C4-2B (cell line): ENCODE measurements at regions not wholly inside any gene's neighbourhood (a gene's known extent, or its start where the extent isn't known, plus 50 kb on each side); places are given as distances from the start of the nearest gene placed in this dataset.
"Not testable (repeated sequence)": the region's sequence is repeated elsewhere in the genome, so short reads cannot be mapped to it uniquely, and the experiment has no call there.

Experiments
- H3K27ac ChIP-seq: fragments of 450-650 bp; 2 replicates; pipeline ENCODE4 v1.5.1; 2017
- CTCF ChIP-seq: fragments of 450-650 bp; conservative IDR thresholded peaks from 2 replicates; pipeline ENCODE4 v1.5.1; 2017; ENCODE audit warnings: mild to moderate bottlenecking
- ZFX ChIP-seq: fragments of 450-650 bp; IDR thresholded peaks from 2 replicates; pipeline ENCODE4 v1.6.1; 2017

- H3K27ac ChIP-seq: no peak overlapping the region
- TF ChIP-seq CTCF (no peak), ZFX (no peak)
Measured at GRCh38 chr3:194262176-194262924, 88.8 kb downstream of the CPN2 start.

- H3K27ac ChIP-seq: no peak overlapping the region
- TF ChIP-seq CTCF (no peak), ZFX (no peak)
Measured at GRCh38 chr3:194262925-194263305, 88.2 kb downstream of the CPN2 start.

GRCh38 chr3:194264631-194265504, 86.3 kb downstream of the CPN2 start:
- H3K27ac ChIP-seq: not testable (repeated sequence)

- no peak for TF ChIP-seq ZFX
- no peak for TF ChIP-seq CTCF
- H3K27ac ChIP-seq: no peak overlapping the region
Measured at GRCh38 chr3:194265505-194265892, 85.6 kb downstream of the CPN2 start.

- TF ChIP-seq CTCF (no peak), ZFX (no peak)
- H3K27ac ChIP-seq: no peak overlapping the region
Measured at GRCh38 chr3:194265996-194266964, 84.8 kb downstream of the CPN2 start.

GRCh38 chr3:194267744-194268653, 83.1 kb downstream of the CPN2 start:
- no peak overlapping the region for H3K27ac ChIP-seq
- TF ChIP-seq ZFX: no peak
- TF ChIP-seq CTCF: no peak
